DND-41 (cell line): ENCODE measurements at regions not wholly inside any gene's neighbourhood (a gene's known extent, or its start where the extent isn't known, plus 50 kb on each side); places are given as distances from the start of the nearest gene placed in this dataset.

ENCODE experiments used
- EZH2 ChIP-seq: IDR thresholded peaks from 3 replicates; pipeline ENCODE4 v1.6.1; 2012; ENCODE audit warnings: borderline replicate concordance, low read depth, mild to moderate bottlenecking, moderate library complexity, low read length, inconsistent platforms; ENCODE audit not compliant: severe bottlenecking
- TF ChIP-seq, protein P1 (sequence below): IDR thresholded peaks from 2 replicates; pipeline ENCODE4 v1.5.1; 2012; ENCODE audit warnings: borderline replicate concordance, low read length, moderate library complexity, mild to moderate bottlenecking; ENCODE audit not compliant: poor library complexity, severe bottlenecking; ENCODE audit errors: extremely low read depth

DNA sequence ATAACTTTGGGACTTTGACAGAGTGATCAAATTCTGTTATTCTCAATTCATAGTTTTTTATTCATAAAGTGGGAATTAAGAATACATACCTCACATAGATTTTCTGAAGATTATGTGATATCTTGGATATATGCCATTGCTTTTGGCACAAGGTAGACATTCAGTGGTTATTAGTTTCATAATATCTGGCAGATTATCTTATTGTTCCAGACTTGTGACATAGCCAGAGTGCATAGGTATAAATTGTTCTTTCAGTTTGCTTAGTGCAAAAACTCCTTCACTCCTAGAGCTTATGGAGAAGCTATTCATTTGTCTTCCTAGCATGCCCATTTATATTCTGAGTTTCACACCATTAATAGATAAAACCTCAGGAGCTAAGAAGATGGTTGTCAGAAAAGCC is 222.0 kb downstream of the KCNE4 start:
- TF ChIP-seq, protein P1, sequence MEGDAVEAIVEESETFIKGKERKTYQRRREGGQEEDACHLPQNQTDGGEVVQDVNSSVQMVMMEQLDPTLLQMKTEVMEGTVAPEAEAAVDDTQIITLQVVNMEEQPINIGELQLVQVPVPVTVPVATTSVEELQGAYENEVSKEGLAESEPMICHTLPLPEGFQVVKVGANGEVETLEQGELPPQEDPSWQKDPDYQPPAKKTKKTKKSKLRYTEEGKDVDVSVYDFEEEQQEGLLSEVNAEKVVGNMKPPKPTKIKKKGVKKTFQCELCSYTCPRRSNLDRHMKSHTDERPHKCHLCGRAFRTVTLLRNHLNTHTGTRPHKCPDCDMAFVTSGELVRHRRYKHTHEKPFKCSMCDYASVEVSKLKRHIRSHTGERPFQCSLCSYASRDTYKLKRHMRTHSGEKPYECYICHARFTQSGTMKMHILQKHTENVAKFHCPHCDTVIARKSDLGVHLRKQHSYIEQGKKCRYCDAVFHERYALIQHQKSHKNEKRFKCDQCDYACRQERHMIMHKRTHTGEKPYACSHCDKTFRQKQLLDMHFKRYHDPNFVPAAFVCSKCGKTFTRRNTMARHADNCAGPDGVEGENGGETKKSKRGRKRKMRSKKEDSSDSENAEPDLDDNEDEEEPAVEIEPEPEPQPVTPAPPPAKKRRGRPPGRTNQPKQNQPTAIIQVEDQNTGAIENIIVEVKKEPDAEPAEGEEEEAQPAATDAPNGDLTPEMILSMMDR: no peak
- TF ChIP-seq EZH2: no peak
